Activated naive CD4-positive, alpha-beta T cell treated with anti-CD3 and anti-CD28 coated beads, Interleukin-2, amount 50 U/mL, for 72 hours (primary cell): ENCODE measurements at regions not wholly inside any gene's neighbourhood (a gene's known extent, or its start where the extent isn't known, plus 50 kb on each side); places are given as distances from the start of the nearest gene placed in this dataset.

Experiments
- ATAC-seq, 2 donors: fragments of 150-1000 bp; cut with Tn5 transposase; 2 replicates each; pipeline ENCODE4 v1.10.0; 2021; ENCODE audit warnings: mild to moderate bottlenecking in 2 of 2, moderate library complexity in 2 of 2
- DNase-seq, 2 donors: peaks; one replicate each; pipeline ENCODE4 v3.0.0; 2021 to 2022; ENCODE audit warnings: low spot score in 2 of 2
- H3K27ac Mint-ChIP-seq, 2 donors: one replicate each; pipeline ENCODE4 v1.8.0; 2022; ENCODE audit warnings: mild to moderate bottlenecking in 2 of 2, mixed read lengths in 2 of 2
- H3K36me3 Mint-ChIP-seq, 2 donors: one replicate each; pipeline ENCODE4 v1.8.0; 2022; ENCODE audit warnings: mixed read lengths in 2 of 2
- H3K9me3 Mint-ChIP-seq, 2 donors: one replicate each; pipeline ENCODE4 v1.8.0; 2022; ENCODE audit warnings: mixed read lengths in 2 of 2

GRCh38 chr9:82171271-82171670, 182.7 kb downstream of the SPATA31D1 start:
- H3K9me3 Mint-ChIP-seq: peaks cover 5 to 11% of the 10 kb centered on the region in 2 donors
- no peaks in the 10 kb centered on the region for H3K36me3 Mint-ChIP-seq
- no peak for DNase-seq
- no peak overlapping the region for H3K27ac Mint-ChIP-seq
- no peak for ATAC-seq

DNA sequence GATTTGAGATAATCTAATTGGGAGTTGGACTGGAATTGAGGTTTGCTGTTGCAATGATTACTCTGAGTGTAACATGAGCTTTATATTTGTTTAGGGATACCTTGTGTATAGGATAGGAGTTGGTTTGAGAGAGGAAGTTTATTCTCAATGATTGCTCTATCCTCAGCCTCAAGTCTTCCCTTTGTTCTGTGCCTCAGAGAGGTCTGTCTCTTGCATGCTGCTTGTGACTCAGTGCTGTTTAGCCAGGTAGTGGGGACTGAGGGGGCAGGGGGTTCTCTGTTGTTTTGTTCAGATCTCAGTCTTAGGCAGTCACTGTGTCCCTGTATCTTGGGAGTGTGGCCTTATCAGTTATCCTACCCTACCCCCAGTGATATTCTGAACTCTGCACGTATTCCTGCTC, 192.1 kb downstream of the SPATA31D1 start:
- no peak for ATAC-seq

DNA sequence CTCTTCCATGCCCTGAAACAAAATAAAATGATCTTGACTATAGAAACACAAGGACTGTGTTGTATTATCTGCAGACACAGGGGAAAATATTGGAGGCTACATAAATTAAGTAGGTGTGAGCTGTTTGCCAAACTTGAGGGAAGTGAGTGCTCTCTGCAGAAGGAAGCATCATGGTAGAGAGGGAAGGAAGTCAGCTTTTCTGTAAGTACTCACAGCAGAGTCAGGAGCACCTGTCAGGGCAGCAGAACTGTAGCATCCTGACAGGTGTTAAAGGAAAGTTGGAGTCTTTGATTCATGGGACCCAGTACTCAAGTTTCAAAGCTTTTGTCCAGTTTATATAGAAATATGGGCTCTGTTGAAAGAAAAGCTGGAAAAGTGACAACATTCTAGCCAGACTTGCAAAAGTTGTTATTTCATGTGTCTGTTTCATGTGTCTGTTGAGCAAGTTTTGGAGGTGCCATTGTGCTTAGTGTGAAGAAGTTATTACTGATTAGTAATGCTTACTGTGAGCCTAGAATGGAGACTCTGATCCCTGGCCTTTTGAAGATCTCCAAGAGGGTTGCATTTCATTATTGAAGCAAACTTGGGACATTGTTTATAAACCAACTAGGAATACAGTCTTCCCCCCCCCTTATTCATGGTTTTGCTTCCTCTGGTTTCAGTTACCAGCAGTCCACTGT, 194.7 kb downstream of the SPATA31D1 start:
- Mint-ChIP-seq H3K9me3 (peaks cover 11 to 12% of the 10 kb centered on the region in 2 donors), H3K36me3 (no peaks in the 10 kb centered on the region), H3K27ac (no peak overlapping the region)
- no peak for ATAC-seq
- no peak for DNase-seq

More for the DNA sequence above, 192.1 kb downstream of the SPATA31D1 start:
- H3K9me3 Mint-ChIP-seq: peaks cover 13 to 14% of the 10 kb centered on the region in 2 donors
- DNase-seq: no peak
- no peaks in the 10 kb centered on the region for H3K36me3 Mint-ChIP-seq
- H3K27ac Mint-ChIP-seq: no peak overlapping the region

GRCh38 chr9:82184524-82184923, 196.0 kb downstream of the SPATA31D1 start:
- ATAC-seq: no peak
- Mint-ChIP-seq H3K36me3 (no peaks in the 10 kb centered on the region), H3K27ac (no peak overlapping the region), H3K9me3 (peaks cover 11 to 12% of the 10 kb centered on the region in 2 donors)
- no peak for DNase-seq

DNA sequence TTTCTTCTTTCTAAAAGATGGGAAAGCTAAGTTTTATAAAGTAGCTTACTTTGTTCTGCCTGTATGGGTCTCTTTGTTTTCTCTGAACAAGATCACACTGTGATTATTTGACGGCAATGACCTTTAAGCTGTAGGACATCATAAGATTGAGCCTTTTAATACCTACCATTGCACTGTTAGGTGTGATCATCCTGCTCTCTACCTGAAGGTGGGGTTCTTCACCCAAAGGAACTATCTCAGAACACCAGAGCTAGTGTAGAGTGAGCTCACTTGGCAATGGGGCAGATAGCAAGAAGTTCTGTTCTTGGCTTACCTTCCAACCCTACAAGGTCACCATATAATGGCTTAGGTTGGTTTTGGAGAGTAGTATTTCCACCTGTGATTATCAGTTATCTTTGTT, 200.2 kb downstream of the SPATA31D1 start:
- no peak for DNase-seq
- ATAC-seq: no peak
- peaks cover 7 to 9% of the 10 kb centered on the region in 2 donors for H3K9me3 Mint-ChIP-seq
- no peak overlapping the region for H3K27ac Mint-ChIP-seq
- peaks cover 0 to 2% of the 10 kb centered on the region in 2 donors for H3K36me3 Mint-ChIP-seq

- DNase-seq: no peak
- Mint-ChIP-seq H3K27ac (no peak overlapping the region), H3K36me3 (peaks cover 0 to 4% of the 10 kb centered on the region in 2 donors), H3K9me3 (peaks cover 11 to 15% of the 10 kb centered on the region in 2 donors)
- ATAC-seq: no peak
Measured at GRCh38 chr9:82191082-82191770, 202.7 kb downstream of the SPATA31D1 start.

DNA sequence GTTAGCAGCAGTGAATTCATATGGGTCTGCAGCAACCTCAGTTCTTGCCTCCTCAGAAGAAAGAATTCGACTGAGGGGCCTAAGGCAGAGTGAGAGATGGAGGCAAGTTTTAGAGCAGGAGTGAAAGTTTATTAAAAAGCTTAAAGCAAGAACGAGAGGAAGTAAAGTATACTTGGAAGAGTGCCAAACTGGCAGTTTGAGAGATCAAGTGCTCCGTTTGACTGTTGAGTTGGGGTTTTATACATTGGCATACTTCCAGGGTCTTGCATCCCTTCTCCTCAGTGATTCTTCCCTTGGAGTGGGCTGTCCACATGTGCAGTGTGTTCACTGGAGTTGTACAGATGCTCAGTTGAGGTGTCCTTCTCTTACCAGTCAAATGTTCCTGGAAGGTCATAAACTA, 203.6 kb downstream of the SPATA31D1 start:
- H3K9me3 Mint-ChIP-seq: peaks cover 8 to 15% of the 10 kb centered on the region in 2 donors
- H3K27ac Mint-ChIP-seq: no peak overlapping the region
- H3K36me3 Mint-ChIP-seq: peaks cover 0 to 4% of the 10 kb centered on the region in 2 donors
- DNase-seq: no peak
- no peak for ATAC-seq

DNA sequence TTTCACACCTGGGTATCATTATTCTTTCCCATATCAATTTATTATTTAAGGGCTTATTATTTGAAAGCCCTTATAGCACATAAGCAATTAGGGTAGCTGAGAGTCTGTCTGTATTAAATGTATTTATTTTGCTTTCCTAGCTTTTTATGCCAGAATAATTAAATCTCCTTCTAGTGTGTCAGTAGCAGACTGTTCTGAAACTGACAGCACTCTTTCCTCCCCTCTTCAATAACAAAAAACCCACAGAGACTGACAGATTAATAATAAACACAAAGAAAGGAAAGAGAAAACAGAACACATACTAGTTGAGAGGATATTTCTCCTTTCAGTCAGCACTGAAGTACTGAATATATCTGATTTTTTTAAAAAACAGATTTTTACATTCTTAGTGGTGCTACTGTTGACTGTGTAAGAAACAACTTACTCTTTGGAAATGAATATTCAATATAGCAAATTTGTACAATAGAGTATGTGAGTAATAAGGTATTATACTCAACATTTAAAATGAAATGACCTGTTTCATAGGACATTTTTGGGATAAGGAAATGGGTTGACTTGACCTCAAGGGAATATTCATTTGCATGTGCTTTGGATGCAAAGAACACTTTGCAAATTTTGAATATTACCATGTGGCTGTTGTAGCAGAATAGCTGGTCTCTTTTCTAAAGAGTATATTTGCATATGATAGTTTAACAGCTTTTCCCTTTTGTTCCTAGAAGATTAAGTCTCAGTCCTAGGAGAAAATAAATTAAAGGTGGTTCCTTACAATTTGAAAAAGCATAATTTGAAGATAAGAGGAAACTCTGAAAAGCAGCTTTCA, 208.3 kb downstream of the SPATA31D1 start:
- H3K27ac Mint-ChIP-seq: no peak overlapping the region
- H3K9me3 Mint-ChIP-seq: peaks cover 13 to 20% of the 10 kb centered on the region in 2 donors
- DNase-seq: no peak
- no peak for ATAC-seq
- H3K36me3 Mint-ChIP-seq: peaks cover 0 to 4% of the 10 kb centered on the region in 2 donors

DNA sequence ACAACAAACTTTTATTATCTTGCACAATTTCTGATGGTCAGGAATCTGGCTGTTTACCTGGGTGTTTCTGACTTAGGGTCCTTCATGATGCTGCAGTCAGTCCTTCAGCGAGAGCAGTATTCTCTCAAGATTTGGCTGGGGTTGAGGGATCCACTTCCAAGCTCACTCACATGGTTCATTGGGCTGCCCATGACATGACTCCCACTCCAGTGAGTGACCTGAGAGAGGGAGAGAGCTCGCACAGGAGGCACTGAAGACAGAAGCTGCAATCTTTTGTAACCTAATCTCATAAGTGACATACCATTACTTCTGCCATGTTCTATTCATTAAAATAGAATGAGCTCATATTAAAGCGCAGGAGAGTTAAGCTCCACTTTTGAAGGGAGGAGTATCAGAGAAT, 212.6 kb downstream of the SPATA31D1 start:
- Mint-ChIP-seq H3K27ac (no peak overlapping the region), H3K9me3 (peaks cover 5 to 10% of the 10 kb centered on the region in 2 donors), H3K36me3 (no peaks in the 10 kb centered on the region)
- DNase-seq (no peak), ATAC-seq (no peak)

- DNase-seq (no peak), ATAC-seq (no peak)
- H3K27ac Mint-ChIP-seq: no peak overlapping the region
- H3K36me3 Mint-ChIP-seq: no peaks in the 10 kb centered on the region
- peaks cover 5 to 10% of the 10 kb centered on the region in 2 donors for H3K9me3 Mint-ChIP-seq
Measured at GRCh38 chr9:82202808-82203207, 214.2 kb downstream of the SPATA31D1 start.

GRCh38 chr9:82206490-82206889, 217.9 kb downstream of the SPATA31D1 start:
- Mint-ChIP-seq H3K9me3 (peaks cover 15 to 18% of the 10 kb centered on the region in 2 donors), H3K36me3 (peaks cover 0 to 6% of the 10 kb centered on the region in 2 donors), H3K27ac (no peak overlapping the region)
- ATAC-seq (no peak), DNase-seq (no peak)

- Mint-ChIP-seq H3K36me3 (peaks cover 0 to 6% of the 10 kb centered on the region in 2 donors), H3K9me3 (peaks cover 15 to 18% of the 10 kb centered on the region in 2 donors), H3K27ac (no peak overlapping the region)
- no peak for ATAC-seq
- DNase-seq: no peak
Measured at GRCh38 chr9:82206946-82207345, 218.4 kb downstream of the SPATA31D1 start.

GRCh38 chr9:82208741-82209450, 220.3 kb downstream of the SPATA31D1 start:
- Mint-ChIP-seq H3K36me3 (peaks cover 0 to 6% of the 10 kb centered on the region in 2 donors), H3K27ac (no peak overlapping the region), H3K9me3 (peaks cover 15 to 18% of the 10 kb centered on the region in 2 donors)

DNA sequence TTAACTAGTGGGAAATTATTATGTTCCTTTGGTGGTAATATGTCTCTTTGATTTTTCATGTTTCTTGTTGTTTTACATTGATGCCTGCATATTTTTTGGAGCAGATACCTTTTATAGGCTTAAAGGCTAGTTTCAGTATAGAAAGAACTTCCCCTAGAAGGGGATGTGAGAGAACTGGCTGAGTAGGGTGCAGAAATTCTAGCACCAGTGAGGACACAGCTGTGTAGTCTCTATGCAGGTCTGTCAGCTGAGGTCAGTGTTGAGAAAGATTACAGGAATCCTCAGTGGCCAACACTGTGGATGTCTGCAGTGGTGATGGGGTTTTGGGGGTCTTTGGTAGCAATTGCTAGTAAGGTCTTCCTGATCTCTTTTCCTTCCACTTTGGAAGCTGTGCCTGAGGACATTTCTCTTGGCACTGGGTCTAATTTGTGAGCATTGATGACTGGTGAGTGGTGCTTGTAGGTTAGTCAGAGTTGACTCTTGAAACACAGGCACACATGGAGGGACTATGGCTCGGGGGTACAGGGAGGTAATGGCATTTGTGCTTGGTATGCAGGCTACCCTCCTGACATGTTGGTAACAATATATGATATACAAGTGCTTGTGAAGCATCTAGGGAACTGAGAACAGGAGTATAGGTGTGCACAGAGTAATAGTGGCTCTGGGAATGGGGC, 221.4 kb downstream of the SPATA31D1 start:
- Mint-ChIP-seq H3K9me3 (peaks cover 15 to 18% of the 10 kb centered on the region in 2 donors), H3K36me3 (peaks cover 0 to 6% of the 10 kb centered on the region in 2 donors), H3K27ac (no peak overlapping the region)
- DNase-seq: no peak
- ATAC-seq: no peak

More at GRCh38 chr9:82208741-82209450, 220.3 kb downstream of the SPATA31D1 start:
- ATAC-seq (no peak), DNase-seq (no peak)

GRCh38 chr9:82212885-82213284, 224.3 kb downstream of the SPATA31D1 start:
- no peak for DNase-seq
- ATAC-seq: no peak
- Mint-ChIP-seq H3K27ac (no peak overlapping the region), H3K36me3 (peaks cover 0 to 6% of the 10 kb centered on the region in 2 donors), H3K9me3 (peaks cover 19 to 20% of the 10 kb centered on the region in 2 donors)

DNA sequence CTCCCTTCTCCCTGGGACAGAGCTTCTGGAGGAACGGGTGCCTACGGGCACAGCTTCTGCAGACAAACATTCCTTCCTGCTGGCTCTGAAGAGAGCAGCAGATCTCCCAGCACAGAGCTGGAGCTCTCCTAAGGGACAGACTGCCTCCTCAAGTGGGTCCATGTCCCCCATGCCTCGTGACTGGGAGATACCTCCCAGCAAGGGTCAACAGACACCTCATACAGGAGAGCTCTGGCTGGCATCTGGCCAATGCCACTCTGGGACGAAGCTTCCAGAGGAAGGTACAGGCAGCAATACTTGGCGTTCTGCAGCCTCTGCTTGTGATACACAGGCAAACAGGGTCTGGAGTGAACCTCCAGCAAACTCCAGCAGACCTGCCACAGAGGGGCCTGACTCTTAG, 227.9 kb downstream of the SPATA31D1 start:
- ATAC-seq: no peak

More for the DNA sequence above, 227.9 kb downstream of the SPATA31D1 start:
- Mint-ChIP-seq H3K27ac (no peak overlapping the region), H3K9me3 (peaks cover 13 to 15% of the 10 kb centered on the region in 2 donors), H3K36me3 (no peaks in the 10 kb centered on the region)
- DNase-seq: no peak
